GM19023 (cell line): ENCODE measurements at regions not wholly inside any gene's neighbourhood (a gene's known extent, or its start where the extent isn't known, plus 50 kb on each side); places are given as distances from the start of the nearest gene placed in this dataset.

Experiments
- ATAC-seq: cut with Tn5 transposase; IDR thresholded peaks from one replicate; pipeline ENCODE4 v1.9.1; 2021; ENCODE audit warnings: mild to moderate bottlenecking, moderate library complexity; ENCODE audit not compliant: unreplicated experiment

DNA sequence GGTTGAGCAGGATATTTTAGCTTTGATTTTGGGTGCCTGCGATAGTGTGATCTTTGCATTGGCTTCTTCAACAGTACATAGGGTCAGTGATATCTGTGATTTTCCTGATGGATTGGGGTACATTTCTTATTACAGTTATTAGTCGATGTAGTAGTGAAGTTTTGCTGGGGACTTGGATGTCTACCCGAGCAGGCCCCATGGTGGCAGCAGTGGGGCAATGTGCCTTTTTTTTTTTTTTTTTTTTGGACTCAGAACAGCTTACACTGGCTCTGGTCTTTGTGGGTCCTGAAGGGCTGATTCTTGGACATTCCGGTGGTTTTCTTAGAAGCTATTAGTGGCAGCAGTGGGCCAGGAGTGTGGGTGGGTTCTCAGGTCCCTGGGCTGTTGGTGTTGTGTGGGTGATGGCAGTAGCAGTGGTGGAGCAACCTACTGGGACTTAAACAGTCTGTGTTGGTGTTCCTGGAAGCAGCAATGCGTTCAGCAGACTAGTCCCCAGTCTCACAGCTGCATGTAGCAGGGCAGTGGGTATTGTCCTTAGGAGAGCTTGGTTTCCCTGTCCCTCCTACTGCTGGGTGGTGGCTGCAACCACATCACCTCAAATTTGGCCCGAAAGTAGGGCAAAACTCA is 53.7 kb upstream of the SLC4A10 start:
- no peak for ATAC-seq

DNA sequence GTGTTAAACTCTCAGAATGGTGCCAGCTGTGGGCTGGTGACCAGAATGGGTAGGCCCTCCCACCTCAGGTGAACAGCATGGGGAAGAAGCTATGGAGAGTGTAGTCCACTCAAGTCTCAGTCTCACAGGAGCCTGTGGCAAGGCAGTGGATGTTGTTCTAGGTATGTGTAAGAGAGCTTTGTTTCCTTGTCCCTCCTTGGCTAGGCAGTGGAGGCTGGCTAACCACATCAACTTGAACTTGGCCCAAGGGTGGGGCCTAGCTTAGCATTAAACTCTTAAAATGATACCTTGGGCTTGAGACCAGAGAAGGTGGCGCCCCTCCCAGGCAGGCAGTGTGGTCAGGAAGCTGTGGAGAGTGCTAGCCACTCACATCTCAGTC is 53.2 kb upstream of the SLC4A10 start:
- ATAC-seq: no peak
